ENCODE measurements at regions not wholly inside any gene's neighbourhood (a gene's known extent, or its start where the extent isn't known, plus 50 kb on each side); places are given as distances from the start of the nearest gene placed in this dataset.

DNA sequence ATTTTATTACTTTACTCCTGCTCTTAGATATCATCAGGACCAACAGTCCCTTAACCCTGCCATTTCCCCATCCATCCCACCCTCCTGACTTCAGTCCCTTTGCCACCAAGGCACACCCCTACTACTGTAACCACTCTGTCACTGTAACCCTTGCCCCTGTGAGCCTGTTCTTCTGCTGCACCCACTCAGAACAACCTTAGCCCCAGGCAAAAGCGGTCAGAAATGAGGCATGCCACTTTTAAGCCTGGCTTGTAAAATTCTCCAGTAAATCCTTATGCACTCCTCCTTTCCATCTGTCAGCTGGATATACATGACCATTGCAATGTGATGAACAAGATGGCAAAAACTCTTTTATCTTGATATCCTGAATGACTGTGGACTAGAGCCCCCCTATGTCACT, 555.0 kb upstream of the PLXNA2 start:
- H3K27me3 ChIP-seq, result no peaks in the 10 kb centered on the region
- TF ChIP-seq, protein P1, sequence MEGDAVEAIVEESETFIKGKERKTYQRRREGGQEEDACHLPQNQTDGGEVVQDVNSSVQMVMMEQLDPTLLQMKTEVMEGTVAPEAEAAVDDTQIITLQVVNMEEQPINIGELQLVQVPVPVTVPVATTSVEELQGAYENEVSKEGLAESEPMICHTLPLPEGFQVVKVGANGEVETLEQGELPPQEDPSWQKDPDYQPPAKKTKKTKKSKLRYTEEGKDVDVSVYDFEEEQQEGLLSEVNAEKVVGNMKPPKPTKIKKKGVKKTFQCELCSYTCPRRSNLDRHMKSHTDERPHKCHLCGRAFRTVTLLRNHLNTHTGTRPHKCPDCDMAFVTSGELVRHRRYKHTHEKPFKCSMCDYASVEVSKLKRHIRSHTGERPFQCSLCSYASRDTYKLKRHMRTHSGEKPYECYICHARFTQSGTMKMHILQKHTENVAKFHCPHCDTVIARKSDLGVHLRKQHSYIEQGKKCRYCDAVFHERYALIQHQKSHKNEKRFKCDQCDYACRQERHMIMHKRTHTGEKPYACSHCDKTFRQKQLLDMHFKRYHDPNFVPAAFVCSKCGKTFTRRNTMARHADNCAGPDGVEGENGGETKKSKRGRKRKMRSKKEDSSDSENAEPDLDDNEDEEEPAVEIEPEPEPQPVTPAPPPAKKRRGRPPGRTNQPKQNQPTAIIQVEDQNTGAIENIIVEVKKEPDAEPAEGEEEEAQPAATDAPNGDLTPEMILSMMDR (IDR thresholded peaks at IDR 0.05), result no peak
- intact Hi-C loops (cut with DNase I), result no loop called here
- H3K27ac ChIP-seq, result no peak overlapping the region
- H3K4me1 ChIP-seq, result no peaks in the 10 kb centered on the region
- H3K36me3 ChIP-seq, result no peaks in the 10 kb centered on the region
- H3K9me3 ChIP-seq, result no peaks in the 10 kb centered on the region
- no peak for DNase-seq
- H3K4me3 ChIP-seq, result no peak overlapping the region
- ATAC-seq, result no peak

GRCh38 chr1:208803011-208803811, 559.0 kb upstream of the PLXNA2 start:
- no peaks in the 10 kb centered on the region for H3K4me1 ChIP-seq
- no peaks in the 10 kb centered on the region for H3K27me3 ChIP-seq
- TF ChIP-seq, protein P1 (IDR thresholded peaks at IDR 0.05), result no peak
- no peak overlapping the region for H3K4me3 ChIP-seq
- no peak overlapping the region for H3K27ac ChIP-seq
- H3K9me3 ChIP-seq, result peaks cover 0 to 4% of the 10 kb centered on the region in 2 donors
- DNase-seq, result no peak
- ATAC-seq, result peak; percentile 97
- intact Hi-C loops (cut with DNase I), result no loop called here
- H3K36me3 ChIP-seq, result no peaks in the 10 kb centered on the region

- H3K4me3 ChIP-seq, result no peak overlapping the region
- no peaks in the 10 kb centered on the region for H3K4me1 ChIP-seq
- TF ChIP-seq, protein P1 (IDR thresholded peaks at IDR 0.05), result no peak
- H3K9me3 ChIP-seq, result peaks cover 0 to 4% of the 10 kb centered on the region in 2 donors
- H3K27ac ChIP-seq, result no peak overlapping the region
- ATAC-seq (no peak), DNase-seq (no peak)
- intact Hi-C loops (cut with DNase I), result no loop called here
- H3K27me3 ChIP-seq, result no peaks in the 10 kb centered on the region
- H3K36me3 ChIP-seq, result no peaks in the 10 kb centered on the region
Measured at GRCh38 chr1:208807446-208808127, 563.4 kb upstream of the PLXNA2 start.

DNA sequence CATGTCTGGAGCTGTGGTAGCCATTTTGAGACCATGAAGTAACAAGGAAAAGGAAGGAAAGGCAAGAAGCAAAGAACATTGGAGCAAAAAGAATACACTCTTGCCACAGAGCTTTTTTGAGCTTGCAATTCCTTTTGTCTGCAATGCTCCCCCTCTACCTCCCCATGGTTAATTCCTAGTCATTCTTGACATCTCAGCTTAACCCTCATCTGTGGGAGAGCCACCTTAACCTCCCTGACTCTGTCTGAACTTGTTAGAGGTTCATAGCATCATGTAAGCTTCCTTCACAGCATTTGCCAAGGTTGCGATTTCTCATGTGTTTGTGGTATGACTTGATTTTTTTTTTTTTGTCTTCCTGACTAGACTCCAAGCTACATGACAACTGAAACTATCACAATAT, 564.1 kb upstream of the PLXNA2 start:
- peaks cover 0 to 4% of the 10 kb centered on the region in 2 donors for H3K9me3 ChIP-seq

GRCh38 chr1:208809876-208810275, 565.7 kb upstream of the PLXNA2 start:
- H3K36me3 ChIP-seq, result no peaks in the 10 kb centered on the region
- TF ChIP-seq, protein P1 (IDR thresholded peaks at IDR 0.05), result no peak
- ATAC-seq (no peak), DNase-seq (no peak)
- no peaks in the 10 kb centered on the region for H3K4me1 ChIP-seq
- H3K9me3 ChIP-seq, result peaks cover 0 to 4% of the 10 kb centered on the region in 2 donors
- no peak overlapping the region for H3K4me3 ChIP-seq
- intact Hi-C loops (cut with DNase I), result no loop called here
- H3K27me3 ChIP-seq, result no peaks in the 10 kb centered on the region
- no peak overlapping the region for H3K27ac ChIP-seq

More for the DNA sequence above, 564.1 kb upstream of the PLXNA2 start:
- Histone ChIP-seq H3K4me1 (no peaks in the 10 kb centered on the region), H3K27ac (no peak overlapping the region), H3K27me3 (no peaks in the 10 kb centered on the region), H3K4me3 (no peak overlapping the region), H3K36me3 (no peaks in the 10 kb centered on the region)
- ATAC-seq, result no peak
- TF ChIP-seq, protein P1 (IDR thresholded peaks at IDR 0.05), result no peak
- no peak for DNase-seq
- intact Hi-C loops (cut with DNase I), result no loop called here

Measured in left lung (tissue), 4 donors.